ENCODE measurements at regions not wholly inside any gene's neighbourhood (a gene's known extent, or its start where the extent isn't known, plus 50 kb on each side); places are given as distances from the start of the nearest gene placed in this dataset.

DNA sequence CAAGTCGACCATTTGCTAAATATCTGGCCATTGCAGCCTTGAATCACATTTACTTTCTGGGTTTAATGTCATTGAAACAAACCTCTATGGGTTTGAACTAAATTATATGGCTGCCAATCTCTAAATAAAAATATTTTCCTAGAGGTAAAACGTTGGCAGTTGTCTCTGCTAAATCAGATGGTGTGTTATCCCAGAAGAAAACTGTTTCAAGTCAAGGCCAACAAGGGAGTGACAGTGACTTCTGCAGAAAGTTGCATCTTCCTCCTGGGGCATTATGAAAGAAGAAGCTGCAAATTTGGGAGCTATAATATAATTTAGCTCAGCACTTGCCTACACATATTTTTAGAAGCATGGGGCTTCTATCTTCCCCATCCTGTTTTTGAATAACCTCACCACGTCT lies 116.2 kb downstream of the TTC8 start:
- no peak overlapping the region for H3K4me3 ChIP-seq (ENCODE audit: low read depth, low read length)
- DNase-seq (ENCODE audit: low read depth), result no peak
- TF ChIP-seq, protein P1, sequence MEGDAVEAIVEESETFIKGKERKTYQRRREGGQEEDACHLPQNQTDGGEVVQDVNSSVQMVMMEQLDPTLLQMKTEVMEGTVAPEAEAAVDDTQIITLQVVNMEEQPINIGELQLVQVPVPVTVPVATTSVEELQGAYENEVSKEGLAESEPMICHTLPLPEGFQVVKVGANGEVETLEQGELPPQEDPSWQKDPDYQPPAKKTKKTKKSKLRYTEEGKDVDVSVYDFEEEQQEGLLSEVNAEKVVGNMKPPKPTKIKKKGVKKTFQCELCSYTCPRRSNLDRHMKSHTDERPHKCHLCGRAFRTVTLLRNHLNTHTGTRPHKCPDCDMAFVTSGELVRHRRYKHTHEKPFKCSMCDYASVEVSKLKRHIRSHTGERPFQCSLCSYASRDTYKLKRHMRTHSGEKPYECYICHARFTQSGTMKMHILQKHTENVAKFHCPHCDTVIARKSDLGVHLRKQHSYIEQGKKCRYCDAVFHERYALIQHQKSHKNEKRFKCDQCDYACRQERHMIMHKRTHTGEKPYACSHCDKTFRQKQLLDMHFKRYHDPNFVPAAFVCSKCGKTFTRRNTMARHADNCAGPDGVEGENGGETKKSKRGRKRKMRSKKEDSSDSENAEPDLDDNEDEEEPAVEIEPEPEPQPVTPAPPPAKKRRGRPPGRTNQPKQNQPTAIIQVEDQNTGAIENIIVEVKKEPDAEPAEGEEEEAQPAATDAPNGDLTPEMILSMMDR (IDR thresholded peaks at IDR 0.05; ENCODE audit: low read depth, low read length, missing control alignments), result no peak

DNA sequence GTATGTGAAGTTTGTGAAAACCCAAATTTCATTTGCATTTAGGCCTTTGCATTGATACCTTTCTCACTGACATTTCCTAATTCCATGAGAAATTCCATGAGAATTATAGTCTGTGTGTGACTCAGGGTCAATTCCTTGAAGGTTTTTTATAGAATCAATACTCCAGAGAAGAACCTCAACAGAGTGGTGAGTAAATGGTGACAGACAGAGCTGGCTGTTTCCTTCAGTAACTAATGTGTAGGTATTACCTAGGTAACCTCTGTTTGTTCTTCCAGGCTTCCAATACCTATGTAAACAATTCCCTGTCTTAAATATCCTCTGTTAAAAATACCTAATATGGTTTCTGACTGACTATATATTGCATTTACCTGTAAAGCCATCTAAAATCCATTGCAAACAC lies 117.0 kb downstream of the TTC8 start:
- no peak for DNase-seq (ENCODE audit: low read depth)
- TF ChIP-seq, protein P1 (IDR thresholded peaks at IDR 0.05; ENCODE audit: low read depth, low read length, missing control alignments), result no peak
- no peak overlapping the region for H3K4me3 ChIP-seq (ENCODE audit: low read depth, low read length)

DNA sequence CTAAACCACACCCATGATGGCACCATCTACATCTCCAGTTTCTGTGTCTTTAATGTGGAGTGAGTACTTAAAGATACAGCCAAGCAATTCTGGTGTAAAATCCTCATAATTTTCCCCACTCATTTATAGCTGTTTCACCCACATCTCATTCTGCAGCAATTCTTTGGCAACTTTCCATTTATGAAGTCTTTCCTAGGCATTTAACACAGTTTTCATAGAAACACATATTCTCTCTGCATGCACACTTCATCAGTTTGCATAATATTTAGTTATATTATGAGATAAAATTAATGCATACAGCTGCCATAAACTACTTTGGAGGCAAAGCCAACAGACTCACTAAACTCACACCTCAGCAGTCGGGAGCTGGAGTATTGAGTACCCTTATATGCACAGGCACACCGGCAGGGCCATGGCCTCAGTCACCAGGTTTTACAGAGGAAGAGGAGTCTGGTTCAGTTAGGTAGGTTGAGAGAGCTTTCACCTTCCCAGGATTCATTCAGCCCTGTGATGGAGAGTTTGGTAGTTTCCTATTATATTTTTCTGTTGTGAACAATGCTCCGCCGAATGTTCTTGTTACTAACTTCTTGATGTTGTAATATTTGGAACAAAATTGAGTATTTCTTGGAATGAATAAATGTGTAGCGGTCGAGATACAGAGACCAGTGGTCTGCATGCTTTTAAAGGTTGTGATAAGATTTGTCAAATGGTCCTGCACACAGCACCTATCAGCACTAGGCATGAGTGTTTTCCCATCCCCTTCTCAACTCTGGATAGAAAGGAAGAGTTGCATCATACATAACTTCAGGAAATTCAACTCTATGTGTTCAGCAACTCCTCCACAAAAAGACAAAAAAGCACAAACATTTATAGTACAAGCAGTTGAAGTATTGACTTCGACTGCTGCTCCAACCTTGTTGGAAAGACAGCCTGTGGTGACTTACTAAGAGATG lies 123.5 kb downstream of the TTC8 start:
- TF ChIP-seq, protein P1 (IDR thresholded peaks at IDR 0.05; ENCODE audit: low read depth, low read length, missing control alignments), result no peak
- no peak overlapping the region for H3K4me3 ChIP-seq (ENCODE audit: low read depth, low read length)
- DNase-seq (ENCODE audit: low read depth), result no peak

DNA sequence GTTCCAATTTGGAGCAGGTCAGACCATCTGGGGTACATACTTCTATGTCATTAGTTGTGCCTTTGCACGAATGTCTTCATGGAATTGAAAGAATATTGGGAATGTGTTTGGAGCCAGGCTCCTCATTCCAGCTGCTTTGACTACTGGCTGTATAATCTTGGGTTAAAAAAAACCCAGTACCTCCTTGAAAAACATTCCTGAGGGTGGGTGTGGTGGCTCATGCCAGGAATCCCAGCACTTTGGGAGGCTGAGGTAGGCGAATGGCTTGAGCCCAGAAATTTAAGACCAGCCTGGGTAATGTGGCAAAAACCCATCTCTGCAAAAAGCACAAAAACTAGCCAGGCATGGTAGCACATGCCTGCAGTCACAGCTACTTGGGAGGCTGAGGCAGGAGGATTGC lies 125.6 kb downstream of the TTC8 start:
- TF ChIP-seq, protein P1 (IDR thresholded peaks at IDR 0.05; ENCODE audit: low read depth, low read length, missing control alignments), result no peak
- DNase-seq (ENCODE audit: low read depth), result no peak
- H3K4me3 ChIP-seq (ENCODE audit: low read depth, low read length), result no peak overlapping the region

DNA sequence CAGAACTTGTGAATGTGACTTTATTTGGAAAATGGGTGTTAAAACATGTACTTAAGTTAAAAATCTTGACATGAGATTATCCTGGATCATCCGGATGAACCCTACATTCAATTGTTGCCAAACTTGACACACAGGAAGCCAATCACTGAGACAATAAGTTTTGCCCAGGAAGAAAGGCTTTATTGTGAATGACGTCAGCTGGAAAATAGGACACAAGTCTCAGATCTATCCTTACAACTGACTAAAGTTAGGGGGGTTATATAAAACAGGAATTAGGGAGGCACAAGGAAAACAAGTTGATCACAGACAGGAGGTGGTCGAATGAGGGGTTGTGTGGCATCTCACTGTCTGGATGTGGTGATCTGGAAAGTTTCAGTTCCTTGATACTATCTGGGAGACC lies 126.9 kb downstream of the TTC8 start:
- no peak for DNase-seq (ENCODE audit: low read depth)
- TF ChIP-seq, protein P1 (IDR thresholded peaks at IDR 0.05; ENCODE audit: low read depth, low read length, missing control alignments), result no peak
- no peak overlapping the region for H3K4me3 ChIP-seq (ENCODE audit: low read depth, low read length)

GRCh38 chr14:88952901-88953300 lies 128.4 kb downstream of the TTC8 start:
- no peak for DNase-seq (ENCODE audit: low read depth)
- TF ChIP-seq, protein P1 (IDR thresholded peaks at IDR 0.05; ENCODE audit: low read depth, low read length, missing control alignments), result no peak
- no peak overlapping the region for H3K4me3 ChIP-seq (ENCODE audit: low read depth, low read length)

DNA sequence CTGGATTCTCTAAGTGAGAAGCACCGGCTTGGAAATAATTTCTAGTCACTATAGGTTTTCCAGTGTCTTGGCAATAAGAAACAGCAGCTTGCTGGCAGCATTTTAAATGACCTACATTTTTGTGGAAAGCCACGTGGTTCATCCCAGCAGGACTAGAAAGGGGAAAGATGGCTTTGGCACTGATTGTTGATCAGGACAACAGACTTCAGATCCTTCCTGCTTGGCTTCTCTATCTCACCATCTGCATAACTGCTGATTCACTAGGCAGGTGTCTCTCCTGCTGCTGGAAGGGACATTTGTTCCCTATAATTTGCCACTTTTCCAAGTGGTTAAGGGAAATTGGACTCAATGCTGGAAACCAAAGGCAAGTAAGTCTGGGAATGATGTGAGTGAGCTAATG lies 131.0 kb downstream of the TTC8 start:
- no peak for DNase-seq (ENCODE audit: low read depth)
- TF ChIP-seq, protein P1 (IDR thresholded peaks at IDR 0.05; ENCODE audit: low read depth, low read length, missing control alignments), result no peak
- H3K4me3 ChIP-seq (ENCODE audit: low read depth, low read length), result no peak overlapping the region
